ENCODE measurements at regions not wholly inside any gene's neighbourhood (a gene's known extent, or its start where the extent isn't known, plus 50 kb on each side); places are given as distances from the start of the nearest gene placed in this dataset.
A peak's percentile ranks its signal among the peaks of the same experiment; 100 is the strongest.
"Not testable (repeated sequence)": the region's sequence is repeated elsewhere in the genome, so short reads cannot be mapped to it uniquely, and the experiment has no call there.

DNA sequence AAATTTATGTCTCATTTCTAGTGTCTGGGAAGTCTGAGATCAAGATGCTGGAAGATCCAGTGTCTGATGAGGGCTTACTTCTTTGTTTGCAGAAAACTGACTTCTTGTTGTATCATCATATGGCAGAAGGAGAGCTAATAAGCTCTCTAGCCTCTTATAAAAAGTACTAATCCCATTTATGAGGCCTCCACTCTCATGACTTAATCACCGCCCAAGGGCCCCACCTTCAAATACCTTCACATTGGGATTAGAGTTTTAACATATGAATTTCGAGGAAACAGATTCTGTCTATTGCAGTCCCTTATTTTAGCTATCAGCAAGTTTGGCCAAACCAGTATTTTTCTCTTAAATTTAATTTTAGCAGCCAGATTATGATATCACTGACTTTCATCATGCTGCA lies 150.2 kb upstream of the TMPRSS15 start:
- H3K4me3 ChIP-seq (ENCODE audit: low read length): no peak overlapping the region
- WGBS: 96% methylated on average over 2 of the region's 2 CpGs
- no peaks in the 10 kb centered on the region for H3K9me3 ChIP-seq (ENCODE audit: insufficient read depth, low read depth, low read length)
- H3K27me3 ChIP-seq (ENCODE audit: insufficient read depth, low read length): no peaks in the 10 kb centered on the region
- no peak overlapping the region for H3K9ac ChIP-seq (ENCODE audit: low read depth, low read length)
- no peaks in the 10 kb centered on the region for H3K4me1 ChIP-seq (ENCODE audit: insufficient read depth, low read length)
- H3K36me3 ChIP-seq (ENCODE audit: insufficient read depth, low read length): no peaks in the 10 kb centered on the region
- no peak overlapping the region for H3K27ac ChIP-seq (ENCODE audit: low read depth, low read length)

GRCh38 chr21:18567770-18568169 lies 164.2 kb upstream of the TMPRSS15 start:
- over 99% methylated on average over 9 of the region's 10 CpGs for WGBS
- H3K9ac ChIP-seq (ENCODE audit: low read depth, low read length); H3K27ac ChIP-seq (ENCODE audit: low read depth, low read length); H3K36me3 ChIP-seq (ENCODE audit: insufficient read depth, low read length); H3K4me3 ChIP-seq (ENCODE audit: low read length); H3K27me3 ChIP-seq (ENCODE audit: insufficient read depth, low read length); H3K4me1 ChIP-seq (ENCODE audit: insufficient read depth, low read length); H3K9me3 ChIP-seq (ENCODE audit: insufficient read depth, low read depth, low read length): not testable (repeated sequence)

DNA sequence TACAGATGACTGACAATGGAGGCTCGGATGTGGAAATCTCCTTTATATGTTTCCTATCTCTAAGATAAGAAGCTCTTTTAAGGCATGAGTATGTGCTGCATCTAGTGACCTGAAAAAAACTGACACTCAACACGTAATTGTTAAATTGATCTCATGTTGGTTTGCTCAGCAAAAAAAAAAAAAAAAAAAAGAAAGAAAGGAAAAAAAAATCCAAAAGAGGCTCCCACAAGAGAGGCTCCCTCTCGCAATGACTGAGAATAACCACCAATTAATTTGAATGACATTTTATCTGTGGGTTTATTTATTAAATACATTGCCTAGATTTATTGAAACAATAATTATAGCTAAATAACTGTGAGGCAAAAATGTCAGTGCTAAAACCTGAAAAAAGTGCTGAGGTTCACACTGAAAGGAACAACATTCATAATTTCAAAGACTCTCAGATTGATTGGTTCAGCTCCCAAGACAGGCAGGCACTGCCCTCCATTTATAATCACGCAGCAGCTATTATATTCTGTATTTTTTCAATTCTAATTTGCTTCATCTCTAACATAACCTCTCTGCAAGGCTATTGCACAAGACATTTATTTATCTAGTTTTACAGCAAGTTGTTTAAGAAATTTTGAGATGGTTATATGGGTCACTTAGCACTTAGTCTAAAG lies 184.5 kb upstream of the TMPRSS15 start:
- WGBS: 92% methylated on average over 3 of the region's 4 CpGs
- H3K36me3 ChIP-seq (ENCODE audit: insufficient read depth, low read length): no peaks in the 10 kb centered on the region
- no peak overlapping the region for H3K4me3 ChIP-seq (ENCODE audit: low read length)
- no peaks in the 10 kb centered on the region for H3K4me1 ChIP-seq (ENCODE audit: insufficient read depth, low read length)
- no peaks in the 10 kb centered on the region for H3K27me3 ChIP-seq (ENCODE audit: insufficient read depth, low read length)
- H3K9me3 ChIP-seq (ENCODE audit: insufficient read depth, low read depth, low read length): no peaks in the 10 kb centered on the region
- H3K27ac ChIP-seq (ENCODE audit: low read depth, low read length): no peak overlapping the region
- H3K9ac ChIP-seq (ENCODE audit: low read depth, low read length): no peak overlapping the region

GRCh38 chr21:18601146-18601545 lies 197.6 kb upstream of the TMPRSS15 start:
- Histone ChIP-seq H3K9ac (ENCODE audit: low read depth, low read length) (no peak overlapping the region), H3K36me3 (ENCODE audit: insufficient read depth, low read length) (no peaks in the 10 kb centered on the region), H3K9me3 (ENCODE audit: insufficient read depth, low read depth, low read length) (no peaks in the 10 kb centered on the region), H3K27ac (ENCODE audit: low read depth, low read length) (no peak overlapping the region), H3K27me3 (ENCODE audit: insufficient read depth, low read length) (no peaks in the 10 kb centered on the region), H3K4me1 (ENCODE audit: insufficient read depth, low read length) (peaks cover 20% of the 10 kb centered on the region), H3K4me3 (ENCODE audit: low read length) (no peak overlapping the region)
- whole genome bisulfite sequencing: 100% methylated on average over 1 of the region's 1 CpG

DNA sequence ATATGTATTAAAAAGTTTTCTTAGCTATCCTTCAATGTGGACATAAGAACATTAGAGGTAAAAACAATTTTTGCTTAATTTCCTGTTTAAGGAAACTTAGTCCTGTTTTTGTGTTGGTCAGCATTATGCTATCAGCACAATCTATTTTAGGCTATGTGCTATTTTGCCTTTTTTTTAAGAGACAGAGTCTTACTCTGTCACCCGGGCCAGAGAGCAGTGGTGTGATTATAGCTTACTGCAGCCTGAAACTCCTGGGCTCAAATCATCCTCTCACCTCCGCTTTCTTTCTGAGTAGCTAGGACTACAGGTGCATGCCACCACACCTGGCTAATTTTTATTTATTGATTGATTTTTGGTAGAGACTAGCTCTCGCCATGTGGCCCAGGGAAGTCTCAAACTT lies 199.1 kb upstream of the TMPRSS15 start:
- Histone ChIP-seq H3K9ac (ENCODE audit: low read depth, low read length) (no peak overlapping the region), H3K4me3 (ENCODE audit: low read length) (no peak overlapping the region), H3K9me3 (ENCODE audit: insufficient read depth, low read depth, low read length) (no peaks in the 10 kb centered on the region), H3K27me3 (ENCODE audit: insufficient read depth, low read length) (no peaks in the 10 kb centered on the region), H3K4me1 (ENCODE audit: insufficient read depth, low read length) (peaks cover 20% of the 10 kb centered on the region), H3K36me3 (ENCODE audit: insufficient read depth, low read length) (no peaks in the 10 kb centered on the region), H3K27ac (ENCODE audit: low read depth, low read length) (0 out of 2 replicates have a peak overlapping the region, but pooled peaks have one; percentile 31)
- WGBS: 88% methylated on average over 3 of the region's 3 CpGs

- Histone ChIP-seq H3K4me3 (ENCODE audit: low read length) (no peak overlapping the region), H3K27me3 (ENCODE audit: insufficient read depth, low read length) (no peaks in the 10 kb centered on the region), H3K9ac (ENCODE audit: low read depth, low read length) (no peak overlapping the region), H3K36me3 (ENCODE audit: insufficient read depth, low read length) (no peaks in the 10 kb centered on the region), H3K4me1 (ENCODE audit: insufficient read depth, low read length) (peaks cover 20% of the 10 kb centered on the region), H3K27ac (ENCODE audit: low read depth, low read length) (no peak overlapping the region), H3K9me3 (ENCODE audit: insufficient read depth, low read depth, low read length) (no peaks in the 10 kb centered on the region)
- 46% methylated on average over 1 of the region's 2 CpGs for WGBS
These were observed 199.7 kb upstream of the TMPRSS15 start for GRCh38 chr21:18603261-18603660.

DNA sequence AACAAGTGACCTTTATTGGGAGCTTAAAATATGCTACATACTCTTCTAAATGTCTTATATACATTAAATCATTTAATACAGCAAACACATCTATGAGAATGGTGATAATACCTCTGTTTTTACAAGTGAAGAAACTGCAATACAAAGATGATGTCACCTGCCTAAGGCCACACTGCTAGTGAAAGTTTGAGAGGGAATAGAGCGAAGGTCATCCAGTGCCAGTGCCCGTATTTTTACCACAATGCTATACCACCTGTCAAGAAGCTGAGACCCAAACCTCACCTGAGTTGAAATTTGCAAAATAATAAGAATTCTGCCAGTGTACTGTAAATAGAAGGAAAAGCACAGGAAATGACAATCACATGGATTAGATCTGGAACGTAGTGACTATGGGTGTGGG lies 200.4 kb upstream of the TMPRSS15 start:
- Histone ChIP-seq H3K9me3 (ENCODE audit: insufficient read depth, low read depth, low read length) (no peaks in the 10 kb centered on the region), H3K4me1 (ENCODE audit: insufficient read depth, low read length) (peaks cover 20% of the 10 kb centered on the region), H3K36me3 (ENCODE audit: insufficient read depth, low read length) (no peaks in the 10 kb centered on the region), H3K27me3 (ENCODE audit: insufficient read depth, low read length) (no peaks in the 10 kb centered on the region), H3K9ac (ENCODE audit: low read depth, low read length) (no peak overlapping the region), H3K4me3 (ENCODE audit: low read length) (no peak overlapping the region), H3K27ac (ENCODE audit: low read depth, low read length) (no peak overlapping the region)
- WGBS: 87% methylated on average over 3 of the region's 3 CpGs

GRCh38 chr21:18608226-18608625 lies 204.6 kb upstream of the TMPRSS15 start:
- 75% methylated on average over 1 of the region's 1 CpG for WGBS
- Histone ChIP-seq H3K36me3 (ENCODE audit: insufficient read depth, low read length) (no peaks in the 10 kb centered on the region), H3K9ac (ENCODE audit: low read depth, low read length) (no peak overlapping the region), H3K27ac (ENCODE audit: low read depth, low read length) (no peak overlapping the region), H3K4me1 (ENCODE audit: insufficient read depth, low read length) (peaks cover 5% of the 10 kb centered on the region), H3K9me3 (ENCODE audit: insufficient read depth, low read depth, low read length) (no peaks in the 10 kb centered on the region), H3K4me3 (ENCODE audit: low read length) (no peak overlapping the region), H3K27me3 (ENCODE audit: insufficient read depth, low read length) (no peaks in the 10 kb centered on the region)

DNA sequence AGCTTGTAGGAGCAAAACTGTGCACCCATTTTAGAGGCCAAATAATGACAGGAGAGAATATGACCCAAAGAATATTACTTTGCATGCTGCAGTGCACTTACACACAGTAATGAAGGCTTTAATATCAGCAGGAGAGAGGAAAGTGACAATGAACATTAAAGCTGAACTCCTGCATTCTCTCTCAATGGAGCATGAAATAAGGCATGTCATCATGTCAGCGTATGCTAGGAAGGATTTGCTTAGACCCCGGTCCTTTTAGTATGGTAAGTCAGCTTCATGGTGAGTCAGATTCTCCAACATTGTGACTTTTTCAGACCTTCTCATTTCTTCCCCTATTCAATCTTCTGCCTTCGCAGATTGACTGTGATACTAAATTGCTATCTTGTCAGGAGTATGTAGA lies 210.7 kb upstream of the TMPRSS15 start:
- Histone ChIP-seq H3K4me1 (ENCODE audit: insufficient read depth, low read length) (peaks cover 7% of the 10 kb centered on the region; the same call in 1 of the 2 replicates), H3K4me3 (ENCODE audit: low read length) (no peak overlapping the region), H3K9ac (ENCODE audit: low read depth, low read length) (no peak overlapping the region), H3K9me3 (ENCODE audit: insufficient read depth, low read depth, low read length) (no peaks in the 10 kb centered on the region), H3K27ac (ENCODE audit: low read depth, low read length) (no peak overlapping the region), H3K36me3 (ENCODE audit: insufficient read depth, low read length) (no peaks in the 10 kb centered on the region), H3K27me3 (ENCODE audit: insufficient read depth, low read length) (no peaks in the 10 kb centered on the region)
- 87% methylated on average over 3 of the region's 3 CpGs for WGBS

- Histone ChIP-seq H3K9me3 (ENCODE audit: insufficient read depth, low read depth, low read length) (no peaks in the 10 kb centered on the region), H3K27me3 (ENCODE audit: insufficient read depth, low read length) (no peaks in the 10 kb centered on the region), H3K4me1 (ENCODE audit: insufficient read depth, low read length) (peaks cover 7% of the 10 kb centered on the region; the same call in 1 of the 2 replicates), H3K27ac (ENCODE audit: low read depth, low read length) (no peak overlapping the region), H3K9ac (ENCODE audit: low read depth, low read length) (no peak overlapping the region), H3K4me3 (ENCODE audit: low read length) (no peak overlapping the region), H3K36me3 (ENCODE audit: insufficient read depth, low read length) (no peaks in the 10 kb centered on the region)
- WGBS: 95% methylated on average over 3 of the region's 3 CpGs
These were observed 213.7 kb upstream of the TMPRSS15 start for GRCh38 chr21:18617291-18617690.

GRCh38 chr21:18620436-18620835 lies 216.9 kb upstream of the TMPRSS15 start:
- H3K9me3 ChIP-seq (ENCODE audit: insufficient read depth, low read depth, low read length): no peaks in the 10 kb centered on the region
- WGBS: 84% methylated on average over 4 of the region's 4 CpGs
- no peak overlapping the region for H3K9ac ChIP-seq (ENCODE audit: low read depth, low read length)
- no peak overlapping the region for H3K4me3 ChIP-seq (ENCODE audit: low read length)
- peaks cover 7% of the 10 kb centered on the region; the same call in 1 of the 2 replicates for H3K4me1 ChIP-seq (ENCODE audit: insufficient read depth, low read length)
- no peaks in the 10 kb centered on the region for H3K36me3 ChIP-seq (ENCODE audit: insufficient read depth, low read length)
- H3K27me3 ChIP-seq (ENCODE audit: insufficient read depth, low read length): no peaks in the 10 kb centered on the region
- no peak overlapping the region for H3K27ac ChIP-seq (ENCODE audit: low read depth, low read length)

GRCh38 chr21:18622383-18622782 lies 218.8 kb upstream of the TMPRSS15 start:
- H3K27ac ChIP-seq (ENCODE audit: low read depth, low read length): no peak overlapping the region
- no peak overlapping the region for H3K9ac ChIP-seq (ENCODE audit: low read depth, low read length)
- no peaks in the 10 kb centered on the region for H3K36me3 ChIP-seq (ENCODE audit: insufficient read depth, low read length)
- peaks cover 1% of the 10 kb centered on the region; the same call in 1 of the 2 replicates for H3K4me1 ChIP-seq (ENCODE audit: insufficient read depth, low read length)
- no peaks in the 10 kb centered on the region for H3K27me3 ChIP-seq (ENCODE audit: insufficient read depth, low read length)
- no peak overlapping the region for H3K4me3 ChIP-seq (ENCODE audit: low read length)
- H3K9me3 ChIP-seq (ENCODE audit: insufficient read depth, low read depth, low read length): no peaks in the 10 kb centered on the region

Data from HUES64 (cell line).